Kidney epithelial cell (primary cell): ENCODE measurements at regions not wholly inside any gene's neighbourhood (a gene's known extent, or its start where the extent isn't known, plus 50 kb on each side); places are given as distances from the start of the nearest gene placed in this dataset.

Experiments
- DNase-seq: peaks from one replicate; pipeline ENCODE4 v3.0.0-alpha.2; 2010; ENCODE audit warnings: low read depth
- H3K27me3 ChIP-seq: 2 replicates; pipeline ENCODE4 v1.6.0; 2011; ENCODE audit warnings: low read length; ENCODE audit not compliant: control insufficient read depth, insufficient read depth
- H3K36me3 ChIP-seq: 2 replicates; pipeline ENCODE4 v1.5.1; 2011; ENCODE audit warnings: low read length; ENCODE audit not compliant: control insufficient read depth, insufficient read depth
- H3K4me3 ChIP-seq: 2 replicates; pipeline ENCODE4 v1.5.1; 2011; ENCODE audit warnings: low read depth, mild to moderate bottlenecking, control low read depth, low read length
- CTCF ChIP-seq: IDR thresholded peaks from 2 replicates; pipeline ENCODE4 v1.5.1; 2011; ENCODE audit warnings: mild to moderate bottlenecking, moderate library complexity, low read length, control low read depth, inconsistent platforms; ENCODE audit not compliant: insufficient read depth, poor library complexity, severe bottlenecking

- H3K27me3 ChIP-seq = no peaks in the 10 kb centered on the region
- no peak for TF ChIP-seq CTCF
- no peak for DNase-seq
- H3K36me3 ChIP-seq = no peaks in the 10 kb centered on the region
- H3K4me3 ChIP-seq = no peak overlapping the region
These were observed 126.6 kb downstream of the FHDC1 start for GRCh38 chr4:153062652-153063168.

DNA sequence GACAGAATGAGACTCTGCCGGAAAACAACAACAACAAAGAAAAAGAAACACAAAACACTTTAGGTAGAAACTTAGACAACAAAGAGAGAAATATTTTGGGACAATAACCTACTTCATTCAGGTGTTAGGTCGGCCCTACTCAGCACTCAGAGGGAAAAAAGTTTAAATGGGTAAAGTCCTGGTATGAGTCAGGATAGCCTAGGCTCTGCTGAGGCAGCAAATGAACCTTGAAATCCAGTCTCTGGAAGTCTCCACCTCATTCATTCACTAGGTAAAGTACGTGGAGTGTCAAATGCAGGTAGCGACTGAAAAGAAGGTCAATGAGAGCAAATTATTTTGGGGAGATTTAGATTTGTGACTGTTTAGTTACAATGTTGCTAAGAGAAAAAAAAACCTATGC, 127.4 kb downstream of the FHDC1 start:
- Histone ChIP-seq H3K36me3 (no peaks in the 10 kb centered on the region), H3K4me3 (no peak overlapping the region), H3K27me3 (no peaks in the 10 kb centered on the region)
- no peak for DNase-seq
- TF ChIP-seq CTCF = no peak

DNA sequence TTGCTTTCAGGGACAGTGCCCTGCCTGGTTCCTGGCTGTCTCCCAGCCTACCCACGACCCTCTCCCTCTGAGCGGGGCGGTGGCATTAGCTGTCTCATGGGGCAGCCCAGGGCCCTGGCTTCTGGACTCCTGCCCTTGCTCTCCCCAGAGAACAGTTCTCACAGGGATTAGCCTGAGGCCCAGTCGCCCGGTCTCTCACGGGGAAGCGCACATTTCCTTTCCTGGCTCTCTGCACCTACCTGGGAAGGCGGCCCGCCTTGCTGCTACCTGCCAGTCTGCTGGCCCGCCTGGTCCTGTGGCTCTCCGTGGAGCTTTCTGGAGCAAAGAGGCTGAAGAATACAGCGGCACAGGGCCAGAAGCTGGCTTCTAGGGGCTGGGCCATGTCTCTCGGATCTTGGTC, 128.4 kb downstream of the FHDC1 start:
- H3K27me3 ChIP-seq = no peaks in the 10 kb centered on the region
- no peak for TF ChIP-seq CTCF
- no peak overlapping the region for H3K4me3 ChIP-seq
- DNase-seq = no peak
- H3K36me3 ChIP-seq = no peaks in the 10 kb centered on the region

- Histone ChIP-seq H3K27me3 (no peaks in the 10 kb centered on the region), H3K4me3 (no peak overlapping the region), H3K36me3 (no peaks in the 10 kb centered on the region)
- TF ChIP-seq CTCF = no peak
- DNase-seq = no peak
These were observed 129.2 kb downstream of the FHDC1 start for GRCh38 chr4:153065276-153065675.

GRCh38 chr4:153067376-153067775, 131.3 kb downstream of the FHDC1 start:
- H3K4me3 ChIP-seq = no peak overlapping the region
- DNase-seq = no peak
- no peaks in the 10 kb centered on the region for H3K36me3 ChIP-seq

GRCh38 chr4:153068751-153069150, 132.6 kb downstream of the FHDC1 start:
- Histone ChIP-seq H3K27me3 (no peaks in the 10 kb centered on the region), H3K4me3 (no peak overlapping the region), H3K36me3 (no peaks in the 10 kb centered on the region)
- TF ChIP-seq CTCF = no peak
- no peak for DNase-seq

More at GRCh38 chr4:153067376-153067775, 131.3 kb downstream of the FHDC1 start:
- no peaks in the 10 kb centered on the region for H3K27me3 ChIP-seq
- TF ChIP-seq CTCF = no peak
